ENCODE measurements at regions not wholly inside any gene's neighbourhood (a gene's known extent, or its start where the extent isn't known, plus 50 kb on each side); places are given as distances from the start of the nearest gene placed in this dataset.

DNA sequence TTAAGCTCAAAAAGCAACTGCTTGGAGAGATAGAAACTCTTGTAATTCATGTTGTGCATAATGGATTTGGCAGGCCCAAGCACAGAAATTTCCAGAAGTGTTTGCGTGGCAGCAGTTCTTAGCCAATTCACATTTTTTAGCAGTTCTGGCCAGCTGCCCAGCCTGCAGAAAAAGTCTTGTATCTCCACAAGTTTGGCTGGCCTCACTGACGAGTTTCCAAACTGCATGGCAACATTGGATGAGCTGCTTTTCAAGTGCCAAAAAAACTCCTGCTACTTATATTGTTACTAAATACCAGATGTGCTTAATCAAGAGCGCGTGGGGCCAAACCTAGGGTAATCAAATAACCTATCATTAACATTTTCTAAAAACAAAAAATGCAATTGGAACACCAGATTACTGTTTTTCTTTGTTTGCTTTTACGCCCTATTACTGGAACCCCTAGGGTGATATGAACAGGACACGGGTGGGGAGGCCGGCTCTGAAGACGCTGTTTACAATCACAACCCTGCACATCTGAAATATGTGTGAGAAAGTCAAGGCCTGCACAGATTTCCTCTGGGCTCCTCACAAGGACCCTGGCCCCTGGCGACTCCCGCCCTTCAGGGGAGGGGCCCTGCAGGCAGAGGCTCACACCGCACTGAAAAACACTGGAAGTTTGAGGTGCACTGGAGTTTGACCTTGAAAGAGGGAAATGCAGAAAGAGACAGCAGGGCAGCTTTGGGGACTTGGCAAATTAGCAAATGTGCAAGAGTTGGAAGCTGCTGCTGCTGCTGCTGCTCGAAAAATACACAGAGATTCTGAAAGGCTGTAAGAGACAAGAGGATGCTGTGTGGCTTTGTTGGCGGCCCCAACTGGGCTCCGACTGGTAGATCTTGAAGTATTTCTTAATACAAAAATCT, 55.2 kb upstream of the TARBP1 start:
- TF ChIP-seq CTCF (conservative IDR thresholded peaks at IDR 0.05 in 1 of 2, IDR thresholded peaks at IDR 0.05 in 1 of 2; ENCODE audit: extremely low read depth in 1 of 2, insufficient read depth in 1 of 2, low read depth in 1 of 2, low read length in 2 of 2) (no peak), EZH2 (IDR thresholded peaks at IDR 0.05; ENCODE audit: borderline replicate concordance, low read length) (no peak)

All from mammary epithelial cell (primary cell).